ENCODE measurements at regions not wholly inside any gene's neighbourhood (a gene's known extent, or its start where the extent isn't known, plus 50 kb on each side); places are given as distances from the start of the nearest gene placed in this dataset.

DNA sequence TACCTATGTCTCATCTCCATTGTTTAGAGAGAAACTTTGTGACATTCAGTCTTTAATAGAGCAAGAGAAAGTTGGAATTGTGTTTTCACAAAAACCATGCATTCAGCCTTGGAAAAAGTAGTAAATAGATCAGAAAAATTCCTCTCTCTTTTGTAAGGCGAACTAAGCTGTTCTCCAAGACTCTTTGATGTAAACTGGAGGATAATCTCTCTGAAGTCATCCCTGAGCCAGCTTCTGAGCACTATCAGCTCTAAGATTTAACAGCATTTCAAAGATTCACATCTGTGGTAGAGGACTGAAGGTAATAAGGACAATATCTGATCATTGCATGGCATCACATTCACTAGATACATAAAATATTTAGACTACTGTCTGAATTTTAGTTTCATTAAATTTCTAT is 904.6 kb upstream of the ATXN8OS start:
- Histone ChIP-seq H3K36me3 (ENCODE audit: control insufficient read depth, insufficient read depth, low read length) (no peaks in the 10 kb centered on the region), H3K27me3 (ENCODE audit: control insufficient read depth, insufficient read depth, low read length) (no peaks in the 10 kb centered on the region), H3K4me3 (ENCODE audit: low read depth in 2 of 2, low read length in 2 of 2) (no peak overlapping the region), H3K4me1 (ENCODE audit: control insufficient read depth, insufficient read depth, low read length) (no peaks in the 10 kb centered on the region), H3K9me3 (ENCODE audit: control insufficient read depth, insufficient read depth, low read depth, low read length) (no peaks in the 10 kb centered on the region), H3K27ac (ENCODE audit: low read length) (no peak overlapping the region)
- TF ChIP-seq SIN3A (IDR thresholded peaks at IDR 0.05; ENCODE audit: borderline replicate concordance, insufficient read depth, low read depth, low read length) (no peak), POLR2AphosphoS5 (IDR thresholded peaks at IDR 0.05; ENCODE audit: low read depth, low read length) (no peak), TCF7L2 (IDR thresholded peaks at IDR 0.05; ENCODE audit: low read depth, low read length) (no peak)
- TF ChIP-seq, protein P1, sequence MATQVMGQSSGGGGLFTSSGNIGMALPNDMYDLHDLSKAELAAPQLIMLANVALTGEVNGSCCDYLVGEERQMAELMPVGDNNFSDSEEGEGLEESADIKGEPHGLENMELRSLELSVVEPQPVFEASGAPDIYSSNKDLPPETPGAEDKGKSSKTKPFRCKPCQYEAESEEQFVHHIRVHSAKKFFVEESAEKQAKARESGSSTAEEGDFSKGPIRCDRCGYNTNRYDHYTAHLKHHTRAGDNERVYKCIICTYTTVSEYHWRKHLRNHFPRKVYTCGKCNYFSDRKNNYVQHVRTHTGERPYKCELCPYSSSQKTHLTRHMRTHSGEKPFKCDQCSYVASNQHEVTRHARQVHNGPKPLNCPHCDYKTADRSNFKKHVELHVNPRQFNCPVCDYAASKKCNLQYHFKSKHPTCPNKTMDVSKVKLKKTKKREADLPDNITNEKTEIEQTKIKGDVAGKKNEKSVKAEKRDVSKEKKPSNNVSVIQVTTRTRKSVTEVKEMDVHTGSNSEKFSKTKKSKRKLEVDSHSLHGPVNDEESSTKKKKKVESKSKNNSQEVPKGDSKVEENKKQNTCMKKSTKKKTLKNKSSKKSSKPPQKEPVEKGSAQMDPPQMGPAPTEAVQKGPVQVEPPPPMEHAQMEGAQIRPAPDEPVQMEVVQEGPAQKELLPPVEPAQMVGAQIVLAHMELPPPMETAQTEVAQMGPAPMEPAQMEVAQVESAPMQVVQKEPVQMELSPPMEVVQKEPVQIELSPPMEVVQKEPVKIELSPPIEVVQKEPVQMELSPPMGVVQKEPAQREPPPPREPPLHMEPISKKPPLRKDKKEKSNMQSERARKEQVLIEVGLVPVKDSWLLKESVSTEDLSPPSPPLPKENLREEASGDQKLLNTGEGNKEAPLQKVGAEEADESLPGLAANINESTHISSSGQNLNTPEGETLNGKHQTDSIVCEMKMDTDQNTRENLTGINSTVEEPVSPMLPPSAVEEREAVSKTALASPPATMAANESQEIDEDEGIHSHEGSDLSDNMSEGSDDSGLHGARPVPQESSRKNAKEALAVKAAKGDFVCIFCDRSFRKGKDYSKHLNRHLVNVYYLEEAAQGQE (IDR thresholded peaks at IDR 0.05; ENCODE audit: insufficient read depth in 1 of 2, low read depth in 2 of 2, low read length in 1 of 2): no peak
- TF ChIP-seq, protein P2, sequence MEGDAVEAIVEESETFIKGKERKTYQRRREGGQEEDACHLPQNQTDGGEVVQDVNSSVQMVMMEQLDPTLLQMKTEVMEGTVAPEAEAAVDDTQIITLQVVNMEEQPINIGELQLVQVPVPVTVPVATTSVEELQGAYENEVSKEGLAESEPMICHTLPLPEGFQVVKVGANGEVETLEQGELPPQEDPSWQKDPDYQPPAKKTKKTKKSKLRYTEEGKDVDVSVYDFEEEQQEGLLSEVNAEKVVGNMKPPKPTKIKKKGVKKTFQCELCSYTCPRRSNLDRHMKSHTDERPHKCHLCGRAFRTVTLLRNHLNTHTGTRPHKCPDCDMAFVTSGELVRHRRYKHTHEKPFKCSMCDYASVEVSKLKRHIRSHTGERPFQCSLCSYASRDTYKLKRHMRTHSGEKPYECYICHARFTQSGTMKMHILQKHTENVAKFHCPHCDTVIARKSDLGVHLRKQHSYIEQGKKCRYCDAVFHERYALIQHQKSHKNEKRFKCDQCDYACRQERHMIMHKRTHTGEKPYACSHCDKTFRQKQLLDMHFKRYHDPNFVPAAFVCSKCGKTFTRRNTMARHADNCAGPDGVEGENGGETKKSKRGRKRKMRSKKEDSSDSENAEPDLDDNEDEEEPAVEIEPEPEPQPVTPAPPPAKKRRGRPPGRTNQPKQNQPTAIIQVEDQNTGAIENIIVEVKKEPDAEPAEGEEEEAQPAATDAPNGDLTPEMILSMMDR (IDR thresholded peaks at IDR 0.05): no peak
- DNase-seq (ENCODE audit: low read depth, low spot score) (no peak), ATAC-seq (no peak)
- ChIA-PET POLR2A (no interaction called here), CTCF (no interaction called here)
- no TSS peak for BruUV-seq (replicated peaks)
- intact Hi-C loops (cut with micrococcal nuclease; ENCODE audit: unreplicated experiment): no loop called here
- in situ Hi-C loops (cut with HindIII; ENCODE audit: low pct_unique_long_range_greater_than_20kb, low sequenced_read_pairs): no loop called here

DNA sequence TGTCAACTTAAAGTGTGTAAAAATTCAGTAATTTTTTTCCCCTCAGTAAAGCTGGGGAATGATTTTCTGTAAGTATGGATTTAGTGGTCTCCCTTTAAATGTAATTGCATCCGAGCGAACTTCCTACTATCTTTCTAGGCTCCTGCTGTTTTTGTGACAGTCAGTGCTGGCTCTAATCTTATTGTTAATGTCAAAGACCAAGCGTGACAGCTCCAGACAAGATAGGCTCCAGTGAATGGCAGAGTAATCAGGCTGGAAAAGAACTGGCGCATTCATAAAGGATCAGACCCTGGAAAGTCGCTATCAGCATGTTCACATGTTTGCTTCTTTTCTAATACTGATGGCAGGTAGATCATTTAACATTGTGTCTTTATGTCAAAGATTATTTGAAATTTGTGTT is 908.0 kb upstream of the ATXN8OS start:
- H3K9me3 ChIP-seq (ENCODE audit: control insufficient read depth, insufficient read depth, low read depth, low read length): no peaks in the 10 kb centered on the region
- H3K27ac ChIP-seq (ENCODE audit: low read length): no peak overlapping the region
- ChIA-PET POLR2A (no interaction called here), CTCF (no interaction called here)
- in situ Hi-C loops (cut with HindIII; ENCODE audit: low pct_unique_long_range_greater_than_20kb, low sequenced_read_pairs): no loop called here
- no peaks in the 10 kb centered on the region for H3K27me3 ChIP-seq (ENCODE audit: control insufficient read depth, insufficient read depth, low read length)
- no peak for DNase-seq (ENCODE audit: low read depth, low spot score)
- no peaks in the 10 kb centered on the region for H3K36me3 ChIP-seq (ENCODE audit: control insufficient read depth, insufficient read depth, low read length)
- H3K4me3 ChIP-seq (ENCODE audit: low read depth in 2 of 2, low read length in 2 of 2): no peak overlapping the region
- TF ChIP-seq POLR2AphosphoS5 (IDR thresholded peaks at IDR 0.05; ENCODE audit: low read depth, low read length): no peak
- no peak for TF ChIP-seq SIN3A (IDR thresholded peaks at IDR 0.05; ENCODE audit: borderline replicate concordance, insufficient read depth, low read depth, low read length)
- ATAC-seq: no peak
- intact Hi-C loops (cut with micrococcal nuclease; ENCODE audit: unreplicated experiment): no loop called here
- no peaks in the 10 kb centered on the region for H3K4me1 ChIP-seq (ENCODE audit: control insufficient read depth, insufficient read depth, low read length)
- BruUV-seq (replicated peaks): no TSS peak

DNA sequence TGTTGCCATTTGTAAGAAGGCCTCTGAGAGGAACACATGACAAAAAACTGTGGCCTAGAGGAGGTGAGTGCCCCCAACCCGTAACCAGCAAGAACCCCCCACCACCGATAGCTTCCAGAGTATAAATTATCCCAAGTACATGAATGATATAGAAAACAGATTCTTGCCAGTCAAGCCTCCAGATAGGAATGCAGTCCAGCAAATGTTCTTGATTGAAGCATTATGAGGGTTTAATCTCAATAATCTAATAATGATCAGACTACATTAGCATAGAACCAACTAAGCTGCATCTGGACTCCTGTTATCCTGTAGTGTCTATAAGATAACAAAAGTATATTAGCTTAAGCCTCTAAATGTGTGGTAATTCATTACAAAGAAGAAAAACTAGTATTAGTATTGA is 908.9 kb upstream of the ATXN8OS start:
- H3K27me3 ChIP-seq (ENCODE audit: control insufficient read depth, insufficient read depth, low read length): no peaks in the 10 kb centered on the region
- TF ChIP-seq, protein P2 (IDR thresholded peaks at IDR 0.05): no peak
- TF ChIP-seq, protein P1 (IDR thresholded peaks at IDR 0.05; ENCODE audit: insufficient read depth in 1 of 2, low read depth in 2 of 2, low read length in 1 of 2): no peak
- TF ChIP-seq SIN3A (IDR thresholded peaks at IDR 0.05; ENCODE audit: borderline replicate concordance, insufficient read depth, low read depth, low read length): no peak
- no peak for TF ChIP-seq TCF7L2 (IDR thresholded peaks at IDR 0.05; ENCODE audit: low read depth, low read length)
- TF ChIP-seq POLR2AphosphoS5 (IDR thresholded peaks at IDR 0.05; ENCODE audit: low read depth, low read length): no peak
- H3K4me3 ChIP-seq (ENCODE audit: low read depth in 2 of 2, low read length in 2 of 2): no peak overlapping the region
- no peaks in the 10 kb centered on the region for H3K4me1 ChIP-seq (ENCODE audit: control insufficient read depth, insufficient read depth, low read length)
- no peaks in the 10 kb centered on the region for H3K9me3 ChIP-seq (ENCODE audit: control insufficient read depth, insufficient read depth, low read depth, low read length)
- DNase-seq (ENCODE audit: low read depth, low spot score) (no peak), ATAC-seq (no peak)
- no peaks in the 10 kb centered on the region for H3K36me3 ChIP-seq (ENCODE audit: control insufficient read depth, insufficient read depth, low read length)
- in situ Hi-C loops (cut with HindIII; ENCODE audit: low pct_unique_long_range_greater_than_20kb, low sequenced_read_pairs): no loop called here
- no peak overlapping the region for H3K27ac ChIP-seq (ENCODE audit: low read length)
- BruUV-seq (replicated peaks): no TSS peak
- CTCF ChIA-PET: no interaction called here
- intact Hi-C loops (cut with micrococcal nuclease; ENCODE audit: unreplicated experiment): no loop called here
- POLR2A ChIA-PET: no interaction called here
